ENCODE measurements at regions not wholly inside any gene's neighbourhood (a gene's known extent, or its start where the extent isn't known, plus 50 kb on each side); places are given as distances from the start of the nearest gene placed in this dataset.

DNA sequence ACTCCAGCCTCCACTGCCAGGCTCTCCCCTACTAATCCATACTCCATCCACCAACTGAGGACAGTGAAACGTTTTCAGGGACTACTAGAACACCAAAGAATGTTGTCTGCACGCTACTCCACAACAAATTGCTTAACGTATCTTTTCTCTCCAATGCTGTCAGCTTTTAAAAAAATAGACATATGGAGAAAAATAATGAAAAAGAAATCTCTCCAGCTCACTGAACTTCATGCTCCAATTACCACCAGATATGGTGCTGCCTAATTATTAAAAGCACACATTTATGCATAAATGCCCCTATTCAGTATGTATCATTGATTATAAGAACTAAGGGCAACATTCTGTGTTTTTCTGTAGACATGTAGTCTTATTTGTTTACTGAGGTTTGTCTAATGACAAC is 672.2 kb upstream of the ANO3 start:
- in situ Hi-C loops (cut with HindIII; ENCODE audit: low pct_unique_long_range_greater_than_20kb, low sequenced_read_pairs) = no loop called here
- DNase-seq (ENCODE audit: low read depth) = no peak

DNA sequence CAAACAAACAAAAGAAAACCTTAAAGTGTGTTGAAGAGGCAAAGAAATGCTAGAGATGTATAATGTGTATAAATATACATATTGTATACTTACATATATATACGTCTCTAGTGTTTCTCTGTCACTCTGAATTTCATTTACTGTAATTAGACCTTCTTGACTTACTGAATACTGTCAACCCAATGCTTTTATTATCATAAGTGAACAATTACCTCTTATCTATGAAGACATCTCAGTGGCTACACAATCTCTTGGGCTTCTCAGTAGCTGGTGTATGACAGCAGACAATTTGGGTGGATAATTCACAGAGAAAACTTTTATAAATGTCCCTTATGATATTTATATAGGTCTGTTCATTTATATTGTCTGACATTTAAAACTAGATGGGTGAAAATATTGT is 664.1 kb upstream of the ANO3 start:
- no peak for DNase-seq (ENCODE audit: low read depth)
- in situ Hi-C loops (cut with HindIII; ENCODE audit: low pct_unique_long_range_greater_than_20kb, low sequenced_read_pairs) = no loop called here

DNA sequence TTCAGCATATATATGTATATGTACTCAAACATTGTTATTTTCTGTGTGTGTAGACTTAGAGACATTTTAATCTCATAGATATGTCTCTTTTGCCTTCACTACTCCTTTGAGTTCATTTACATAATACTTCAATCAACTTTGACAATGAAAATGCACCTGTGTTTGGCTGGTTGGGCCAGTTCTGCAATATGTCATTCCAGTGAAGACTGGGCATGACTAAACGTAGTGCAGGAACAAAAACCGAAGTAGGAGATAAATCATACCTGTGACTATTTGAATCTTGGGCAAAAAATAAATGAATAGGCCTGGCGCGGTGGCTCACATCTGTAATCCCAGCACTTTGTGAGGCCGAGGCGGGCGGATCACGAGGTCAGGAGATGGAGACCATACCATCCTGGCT is 640.0 kb upstream of the ANO3 start:
- in situ Hi-C loops (cut with HindIII; ENCODE audit: low pct_unique_long_range_greater_than_20kb, low sequenced_read_pairs) = no loop called here
- DNase-seq (ENCODE audit: low read depth) = no peak

DNA sequence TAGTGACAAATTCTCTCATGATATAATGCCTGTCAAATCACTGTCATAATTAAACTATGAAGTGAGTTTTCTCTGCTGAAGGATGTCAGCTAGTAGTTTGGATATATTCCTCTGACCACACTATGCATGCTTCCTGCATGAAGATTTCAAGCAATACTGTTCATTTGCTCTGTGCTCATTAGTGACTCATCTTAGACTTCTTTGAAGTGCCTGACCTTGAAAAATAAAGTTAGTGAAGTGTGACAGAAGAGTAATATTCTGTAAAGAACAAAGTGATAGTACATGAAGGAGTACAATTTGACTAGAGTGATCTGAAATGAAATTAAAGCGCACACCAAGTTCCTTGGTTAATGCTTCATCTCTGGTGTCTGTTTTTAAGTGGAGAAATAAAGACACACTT is 629.5 kb upstream of the ANO3 start:
- in situ Hi-C loops (cut with HindIII; ENCODE audit: low pct_unique_long_range_greater_than_20kb, low sequenced_read_pairs) = no loop called here
- DNase-seq (ENCODE audit: low read depth) = no peak

DNA sequence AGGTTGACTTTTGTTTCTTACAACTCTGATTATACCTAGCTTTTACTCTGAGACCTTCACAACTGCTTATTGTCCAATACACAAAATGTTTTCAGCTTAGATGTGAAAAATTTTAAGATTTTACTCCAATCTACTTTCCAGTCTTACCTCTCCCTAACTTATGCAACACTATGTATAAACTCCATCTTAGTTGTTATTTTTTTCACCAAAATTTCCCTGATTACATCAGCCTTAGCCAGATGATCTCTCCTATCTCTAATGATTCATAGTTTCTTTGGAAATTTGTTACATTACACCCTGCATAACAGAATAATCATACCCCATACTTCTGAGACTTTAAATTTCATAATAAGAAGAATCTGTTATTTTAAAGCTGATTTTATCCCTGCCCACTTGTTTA is 621.0 kb upstream of the ANO3 start:
- in situ Hi-C loops (cut with HindIII; ENCODE audit: low pct_unique_long_range_greater_than_20kb, low sequenced_read_pairs) = no loop called here
- no peak for DNase-seq (ENCODE audit: low read depth)

DNA sequence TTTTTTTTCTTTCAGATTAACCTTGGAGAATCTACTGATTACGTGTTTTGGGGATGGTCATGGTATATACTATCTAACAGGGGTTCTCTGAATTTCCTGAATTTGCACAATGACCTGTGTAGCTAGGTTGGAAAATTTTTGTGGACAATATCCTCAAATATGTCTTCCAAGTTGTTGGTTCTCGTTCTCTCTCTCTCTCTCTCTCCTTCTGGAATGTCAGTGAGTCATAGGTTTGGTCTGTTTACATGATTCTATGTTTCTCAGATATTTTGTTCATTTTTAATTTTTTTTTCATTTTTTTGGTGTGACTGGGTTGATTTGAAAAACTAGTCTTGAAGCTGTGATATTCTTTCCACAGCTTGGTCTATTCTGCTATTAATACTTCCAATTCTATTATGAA is 604.0 kb upstream of the ANO3 start:
- in situ Hi-C loops (cut with HindIII; ENCODE audit: low pct_unique_long_range_greater_than_20kb, low sequenced_read_pairs) = no loop called here
- DNase-seq (ENCODE audit: low read depth) = no peak

DNA sequence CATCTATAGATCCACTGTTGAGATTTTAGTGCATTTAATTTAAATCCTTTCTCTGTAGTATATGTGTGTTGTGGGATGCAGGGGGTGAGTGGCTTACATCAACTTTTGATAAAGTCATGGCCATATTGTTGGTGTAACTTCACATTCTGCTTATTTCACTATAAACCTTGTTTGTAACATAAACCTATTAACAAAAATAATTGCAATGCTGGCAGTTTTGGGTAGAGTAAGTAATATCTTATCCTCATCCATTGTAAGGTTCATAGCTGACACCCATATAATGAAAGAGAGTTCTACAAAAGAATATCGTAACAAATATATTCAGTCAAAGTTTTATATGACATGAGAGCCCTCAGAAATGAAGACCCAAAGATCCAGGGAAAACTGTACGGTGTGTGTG is 601.7 kb upstream of the ANO3 start:
- in situ Hi-C loops (cut with HindIII; ENCODE audit: low pct_unique_long_range_greater_than_20kb, low sequenced_read_pairs) = no loop called here
- DNase-seq (ENCODE audit: low read depth) = no peak

DNA sequence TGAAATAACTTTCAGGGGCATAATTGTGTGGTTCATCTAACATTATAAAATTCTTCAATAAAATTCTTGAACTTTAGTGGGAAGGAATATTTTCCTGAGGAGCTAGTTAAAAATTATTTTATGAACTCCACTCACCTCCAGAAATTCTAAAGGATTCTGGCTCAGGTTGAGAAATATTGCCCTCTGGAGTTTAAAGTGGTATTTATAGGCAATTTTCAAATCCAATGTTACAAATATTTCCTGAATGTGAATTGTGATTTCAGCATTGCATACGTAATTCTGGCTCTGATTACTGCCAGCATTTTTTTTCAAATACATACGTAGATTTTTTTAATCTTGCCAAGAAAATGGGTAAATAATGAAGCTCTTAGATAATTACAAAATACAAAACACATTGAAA is 598.2 kb upstream of the ANO3 start:
- in situ Hi-C loops (cut with HindIII; ENCODE audit: low pct_unique_long_range_greater_than_20kb, low sequenced_read_pairs) = no loop called here
- no peak for DNase-seq (ENCODE audit: low read depth)

DNA sequence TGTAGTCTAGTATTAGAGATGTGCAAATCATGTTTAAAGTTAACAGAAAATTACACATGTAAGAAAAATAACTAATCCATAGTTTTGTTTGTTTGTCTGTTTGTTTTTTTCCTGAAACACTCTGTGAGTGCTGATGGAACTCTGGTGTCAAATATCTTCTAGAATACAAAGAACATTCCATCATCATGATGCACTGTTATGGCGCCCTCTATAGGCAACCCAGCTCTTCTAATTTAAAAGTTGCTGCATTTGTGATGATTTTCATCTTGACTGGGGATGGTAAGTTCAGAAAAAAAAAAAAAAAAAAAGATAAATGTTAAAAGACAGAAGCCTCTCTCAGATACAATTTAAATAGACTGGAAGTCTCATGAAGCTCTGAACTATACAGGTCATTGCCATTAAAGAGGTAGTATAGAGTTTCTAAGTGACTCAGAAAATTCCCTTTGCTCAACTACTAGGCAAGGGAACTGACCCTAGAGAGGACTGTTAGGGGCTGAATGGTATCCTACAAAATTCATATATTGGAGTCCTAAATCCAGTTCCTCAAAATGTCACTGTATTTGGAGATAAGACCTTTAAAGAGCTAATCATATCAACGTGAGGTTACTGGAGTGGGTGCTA is 597.2 kb upstream of the ANO3 start:
- DNase-seq (ENCODE audit: low read depth) = no peak
- in situ Hi-C loops (cut with HindIII; ENCODE audit: low pct_unique_long_range_greater_than_20kb, low sequenced_read_pairs) = no loop called here

DNA sequence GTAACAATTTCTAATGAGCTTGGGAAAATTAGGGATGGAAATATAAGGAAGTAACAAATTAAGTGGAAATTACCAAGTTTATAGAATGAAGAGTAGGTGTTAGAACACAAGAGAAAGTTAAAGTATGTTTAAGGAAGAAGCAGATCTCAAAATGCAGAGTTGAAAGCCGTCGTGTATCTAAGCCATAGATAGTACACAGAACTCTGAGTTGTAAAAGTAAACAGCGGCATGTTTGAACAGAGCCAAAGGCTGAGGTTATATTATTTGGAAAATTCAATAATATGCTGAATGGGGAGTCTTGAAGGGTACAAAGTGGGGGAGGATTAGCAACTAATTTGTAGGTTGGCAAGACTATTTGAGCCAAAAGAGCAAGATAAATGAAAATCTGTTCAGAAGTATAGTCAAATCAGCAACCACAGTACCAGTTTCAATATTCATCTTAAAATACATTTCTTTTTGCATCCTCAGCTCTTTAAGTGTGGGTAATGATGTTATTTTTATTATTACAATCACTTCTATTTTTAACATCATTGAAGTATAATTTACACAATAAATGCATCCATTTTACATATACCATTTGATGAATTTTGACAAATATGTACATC is 594.8 kb upstream of the ANO3 start:
- no peak for DNase-seq (ENCODE audit: low read depth)
- in situ Hi-C loops (cut with HindIII; ENCODE audit: low pct_unique_long_range_greater_than_20kb, low sequenced_read_pairs) = no loop called here

DNA sequence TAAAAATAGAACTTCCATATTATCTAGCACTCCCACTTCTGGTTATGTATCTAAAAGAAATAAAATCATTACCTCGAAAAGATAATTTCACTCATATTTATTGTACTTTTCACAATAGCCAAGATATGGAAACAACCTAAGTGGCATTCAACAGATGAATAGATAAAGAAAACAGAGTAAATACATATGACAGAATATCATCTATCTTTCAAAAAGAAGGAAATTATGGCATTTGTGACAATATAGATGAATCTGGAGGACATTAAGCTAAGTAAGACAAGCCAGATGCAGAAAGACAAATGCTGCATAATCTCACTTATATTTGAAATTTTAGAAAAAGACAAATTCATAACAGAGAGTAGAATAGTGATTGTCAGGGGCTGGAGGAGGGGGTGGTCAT is 590.0 kb upstream of the ANO3 start:
- in situ Hi-C loops (cut with HindIII; ENCODE audit: low pct_unique_long_range_greater_than_20kb, low sequenced_read_pairs) = no loop called here
- DNase-seq (ENCODE audit: low read depth) = no peak

DNA sequence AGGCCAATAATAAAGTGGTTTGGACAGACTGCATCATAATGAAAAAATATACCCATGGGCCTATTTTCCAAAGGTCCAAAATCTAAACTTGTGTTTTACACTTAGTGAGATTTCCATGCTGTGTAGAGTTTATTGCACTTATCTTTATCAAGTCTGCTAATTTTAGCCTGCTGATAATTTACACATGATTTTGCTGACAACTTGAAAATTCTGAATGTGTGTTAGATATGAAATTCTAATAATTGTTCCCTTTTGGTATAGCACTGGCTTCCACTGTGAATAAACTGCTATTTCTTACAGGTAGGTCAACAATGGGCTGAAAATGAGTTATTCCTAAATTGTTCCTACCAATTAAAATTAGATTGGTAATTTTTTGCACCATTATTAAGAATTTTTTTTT is 589.1 kb upstream of the ANO3 start:
- in situ Hi-C loops (cut with HindIII; ENCODE audit: low pct_unique_long_range_greater_than_20kb, low sequenced_read_pairs) = no loop called here
- DNase-seq (ENCODE audit: low read depth) = no peak

DNA sequence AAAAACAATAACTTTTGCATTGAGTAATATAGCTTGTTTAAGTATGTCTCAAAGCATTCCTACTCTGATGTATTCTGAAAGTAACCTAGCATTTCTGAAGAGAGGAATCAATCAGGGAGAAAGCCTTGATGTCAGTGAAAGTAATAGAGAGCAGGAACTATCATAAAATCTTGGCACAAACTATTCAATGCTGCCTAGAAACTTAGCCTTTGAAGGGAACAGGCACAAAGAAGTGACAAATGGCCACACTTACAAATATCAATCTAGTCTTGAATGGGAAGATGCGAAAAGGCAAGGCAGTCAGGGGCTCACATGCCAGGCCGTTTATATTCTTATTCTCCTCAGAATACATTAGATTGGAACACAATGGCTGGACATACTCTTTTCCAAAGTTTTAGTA is 576.5 kb upstream of the ANO3 start:
- in situ Hi-C loops (cut with HindIII; ENCODE audit: low pct_unique_long_range_greater_than_20kb, low sequenced_read_pairs) = no loop called here
- no peak for DNase-seq (ENCODE audit: low read depth)

DNA sequence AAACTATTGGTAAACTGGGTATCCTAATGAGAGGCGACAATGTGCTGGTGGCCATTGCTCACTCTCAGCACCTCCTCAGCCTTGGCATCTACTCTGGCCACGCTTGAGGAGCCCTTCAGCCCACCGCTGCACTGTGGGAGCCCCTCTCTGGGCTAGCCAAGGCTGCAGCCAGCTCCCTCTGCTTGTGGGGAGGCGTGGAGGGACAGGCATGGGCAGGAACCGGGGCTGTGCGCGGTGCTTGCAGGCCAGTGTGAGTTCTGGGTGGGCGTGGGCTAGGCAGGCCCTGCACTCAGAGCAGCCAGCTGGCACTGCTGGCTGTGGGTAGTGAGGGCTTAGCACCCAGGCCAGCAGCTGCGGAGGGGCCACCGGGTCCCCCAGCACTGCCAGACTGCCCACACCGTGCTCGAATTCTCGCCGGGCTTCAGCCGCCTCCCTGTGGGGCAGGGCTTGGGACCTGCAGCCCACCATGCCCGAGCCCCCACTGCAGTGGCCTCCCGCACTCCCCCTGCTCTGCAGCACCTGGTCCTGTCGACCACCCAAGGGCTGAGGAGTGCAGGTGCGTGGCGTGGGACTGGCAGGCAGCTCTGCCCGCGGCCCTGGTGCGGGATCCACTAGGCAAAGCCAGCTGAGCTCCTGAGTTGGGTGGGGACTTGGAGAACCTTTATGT is 575.9 kb upstream of the ANO3 start:
- DNase-seq (ENCODE audit: low read depth) = no peak
- in situ Hi-C loops (cut with HindIII; ENCODE audit: low pct_unique_long_range_greater_than_20kb, low sequenced_read_pairs) = no loop called here

DNA sequence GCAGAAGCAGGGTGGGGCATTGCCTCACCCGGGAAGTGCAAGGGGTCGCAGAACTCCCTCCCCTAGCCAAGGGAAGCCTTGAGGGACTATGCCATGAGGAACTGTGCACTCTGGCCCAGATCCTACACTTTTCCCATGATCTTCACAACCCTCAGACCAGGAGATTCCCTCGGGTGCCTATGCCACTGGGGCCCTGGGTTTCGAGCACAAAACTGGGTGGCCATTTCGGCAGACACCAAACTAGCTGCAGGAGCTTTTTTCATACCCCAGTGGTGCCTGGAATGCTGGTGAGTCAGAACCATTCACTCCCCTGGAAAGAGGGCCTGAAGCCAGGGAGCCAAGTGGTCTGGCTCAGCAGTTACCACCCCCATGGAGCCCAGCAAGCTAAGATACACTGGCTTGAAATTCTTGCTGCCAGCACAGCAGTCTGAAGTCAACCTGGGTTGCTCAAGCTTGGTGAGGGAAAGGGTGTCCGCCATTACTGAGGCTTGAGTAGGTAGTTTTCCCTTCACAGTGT is 573.7 kb upstream of the ANO3 start:
- DNase-seq (ENCODE audit: low read depth) = no peak
- in situ Hi-C loops (cut with HindIII; ENCODE audit: low pct_unique_long_range_greater_than_20kb, low sequenced_read_pairs) = no loop called here

DNA sequence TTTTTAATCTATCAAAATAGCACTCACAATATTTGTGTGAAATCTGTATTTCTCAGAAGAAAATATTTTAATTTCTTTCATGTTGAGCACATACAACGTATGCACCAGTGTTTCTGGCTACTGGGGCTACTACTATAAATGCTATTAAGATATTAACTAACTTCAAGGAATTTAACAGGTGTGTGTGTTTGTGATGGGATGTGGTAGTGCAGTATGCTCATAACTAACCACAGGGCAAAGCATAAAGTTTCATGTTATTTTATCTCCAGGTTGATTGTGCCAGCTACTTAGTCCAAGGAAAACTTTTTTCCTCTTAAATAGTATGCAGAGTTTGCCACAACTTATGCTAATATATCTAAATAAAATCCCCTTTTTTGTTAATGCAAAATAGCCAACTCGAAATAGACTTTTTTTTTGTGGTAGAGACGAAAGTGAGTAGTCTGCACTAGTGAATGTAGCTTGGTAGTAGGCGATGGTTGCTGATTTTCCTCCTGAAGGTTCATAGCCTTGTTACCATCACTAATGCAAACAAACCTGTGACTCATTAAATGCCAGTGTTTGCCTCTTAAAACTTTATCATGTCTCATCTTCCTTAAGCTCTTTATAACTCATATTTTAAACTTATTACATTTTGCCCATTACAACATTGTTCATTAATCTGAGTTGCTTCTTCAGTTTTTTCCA is 565.5 kb upstream of the ANO3 start:
- no peak for DNase-seq (ENCODE audit: low read depth)
- in situ Hi-C loops (cut with HindIII; ENCODE audit: low pct_unique_long_range_greater_than_20kb, low sequenced_read_pairs) = no loop called here

DNA sequence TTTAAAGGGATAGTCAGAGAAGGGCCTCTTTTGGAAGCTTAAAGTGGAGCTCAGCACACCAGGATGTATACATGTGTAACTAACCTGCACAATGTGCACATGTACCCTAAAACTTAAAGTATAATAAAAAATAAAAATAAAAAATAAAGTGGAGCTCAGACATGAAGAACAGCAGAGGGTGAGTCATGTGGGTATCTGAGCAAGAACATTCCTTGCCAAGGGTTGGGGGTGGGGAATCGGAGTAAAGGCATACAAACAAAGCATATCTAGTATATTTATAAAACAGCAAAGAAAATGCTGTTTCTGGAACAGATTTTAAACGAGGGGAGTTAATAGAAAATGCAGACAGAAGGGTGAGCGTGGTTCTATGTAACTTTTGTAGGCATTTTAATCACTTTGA is 562.6 kb upstream of the ANO3 start:
- no peak for DNase-seq (ENCODE audit: low read depth)
- in situ Hi-C loops (cut with HindIII; ENCODE audit: low pct_unique_long_range_greater_than_20kb, low sequenced_read_pairs) = no loop called here

DNA sequence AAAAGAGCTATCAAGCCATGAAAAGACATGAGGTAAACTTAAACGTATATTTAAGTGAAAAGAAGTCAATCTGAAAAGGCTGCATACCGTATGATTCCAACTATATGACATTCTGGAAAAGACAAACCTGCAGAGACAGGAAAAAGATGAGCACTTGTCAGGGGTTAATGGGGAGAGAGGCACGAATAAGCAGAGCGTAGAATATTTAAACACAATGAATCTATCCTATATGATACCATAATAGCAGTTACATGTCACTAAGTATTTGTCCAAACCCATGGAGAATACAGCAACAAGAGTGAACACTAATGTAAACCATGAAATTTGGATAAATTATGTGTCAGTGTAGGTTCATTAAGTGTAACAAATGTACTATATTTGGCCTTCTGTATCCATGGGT is 560.3 kb upstream of the ANO3 start:
- DNase-seq (ENCODE audit: low read depth) = no peak
- in situ Hi-C loops (cut with HindIII; ENCODE audit: low pct_unique_long_range_greater_than_20kb, low sequenced_read_pairs) = no loop called here

DNA sequence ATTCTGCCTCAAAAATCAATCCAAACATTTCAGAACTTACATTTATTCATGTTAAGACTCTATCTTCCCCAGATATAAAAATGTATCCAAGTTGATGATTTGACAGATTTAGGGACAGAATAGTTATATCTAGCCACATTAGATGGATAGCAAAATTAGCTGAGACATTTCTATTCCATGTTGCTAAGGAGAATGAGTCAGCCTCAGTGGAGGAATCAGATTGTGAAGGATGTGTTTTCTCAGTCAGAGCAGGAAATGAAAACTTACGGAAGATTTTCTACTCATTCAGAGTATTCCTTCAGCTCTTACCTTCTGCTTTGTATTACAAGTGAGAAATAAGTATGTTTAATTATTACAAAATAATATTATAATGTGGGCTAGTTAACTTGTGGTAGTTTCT is 556.3 kb upstream of the ANO3 start:
- no peak for DNase-seq (ENCODE audit: low read depth)
- in situ Hi-C loops (cut with HindIII; ENCODE audit: low pct_unique_long_range_greater_than_20kb, low sequenced_read_pairs) = no loop called here
